ENCODE measurements at regions not wholly inside any gene's neighbourhood (a gene's known extent, or its start where the extent isn't known, plus 50 kb on each side); places are given as distances from the start of the nearest gene placed in this dataset.

GRCh38 chr13:54248306-54248705 is 1219.7 kb downstream of the OLFM4 start:
- no peak for TF ChIP-seq CTCF (conservative IDR thresholded peaks at IDR 0.05; ENCODE audit: low read length)
- TF ChIP-seq EZH2phosphoT487 (IDR thresholded peaks at IDR 0.05; ENCODE audit: borderline replicate concordance, low read depth, low read length) = no peak
